HepG2 (cell line): ENCODE measurements at regions not wholly inside any gene's neighbourhood (a gene's known extent, or its start where the extent isn't known, plus 50 kb on each side); places are given as distances from the start of the nearest gene placed in this dataset.

Source experiments
- ATAC-seq: fragments of 200-7000 bp; cut with Tn5 transposase; 3 replicates; pipeline ENCODE4 v1.9.1; 2020; ENCODE audit warnings: mild to moderate bottlenecking, moderate library complexity
- BruUV-seq: library from RNA; stranded (reverse); fragments of 400-500 nt; replicated peaks from 2 replicates; lab custom pipeline; 2021; lab: Mats Ljungman, UMichigan
- CTCF ChIA-PET: fragments of 300-600 bp; formaldehyde crosslinking; extraction: SDS; loops from one replicate; lab custom pipeline; 2021; ENCODE audit warnings: low total read pairs, inconsistent platforms, low intra/inter-chr PET ratio; lab: Yijun Ruan, JAX
- POLR2A ChIA-PET: fragments of 350-600 bp; sonication (Branson Sonifier 250); formaldehyde crosslinking; loops from one replicate; lab custom pipeline; 2020; ENCODE audit warnings: antibody characterized with exemption, inconsistent platforms; lab: Yijun Ruan, JAX
- DNase-seq: peaks from one replicate; pipeline ENCODE4 v3.0.0-alpha.2; 2015; ENCODE audit warnings: low spot score
- FAIRE-seq: peaks from 3 replicates; lab custom pipeline; 2011; peaks lifted over from hg19 to GRCh38; lab: Jason Lieb, UNC
- H2AFZ ChIP-seq: one replicate; pipeline ENCODE4 v1.6.1; 2011; ENCODE audit warnings: low read length, inconsistent platforms
- H3K27ac ChIP-seq: fragments of 300-600 bp; 3 replicates; pipeline ENCODE4 v1.8.0; 2011; ENCODE audit warnings: mixed run types, mild to moderate bottlenecking, mixed read lengths, low read length, inconsistent platforms; ENCODE audit not compliant: insufficient read depth; ENCODE audit errors: extremely low read length
- H3K27me3 ChIP-seq, 2 experiments: fragments of 200-600 bp in 1 of 2; 2 replicates in 1 of 2; 3 replicates in 1 of 2; pipeline versions ENCODE4 v1.6.0 to v1.8.0; 2011; ENCODE audit warnings: low read length in 2 of 2, mild to moderate bottlenecking in 2 of 2, moderate library complexity in 2 of 2, inconsistent platforms in 1 of 2; ENCODE audit not compliant: insufficient read depth in 2 of 2, control insufficient read depth in 1 of 2
- H3K36me3 ChIP-seq, 2 experiments: fragments of 200-600 bp in 1 of 2; replicated peaks in 1 of 2; 2 replicates in 1 of 2; 3 replicates in 1 of 2; pipeline versions ENCODE4 v1.5.1 to v1.8.0; 2011; ENCODE audit warnings: low read length in 2 of 2, inconsistent platforms in 1 of 2; ENCODE audit not compliant: insufficient read depth in 2 of 2, control insufficient read depth in 1 of 2
- H3K4me1 ChIP-seq: 2 replicates; pipeline ENCODE4 v1.5.1; 2012; ENCODE audit warnings: low read length, inconsistent platforms; ENCODE audit not compliant: insufficient read depth
- H3K4me2 ChIP-seq: 2 replicates; pipeline ENCODE4 v1.6.0; 2011; ENCODE audit warnings: low read depth, low read length, inconsistent platforms
- H3K4me3 ChIP-seq, 3 experiments: fragments of 200-600 bp in 1 of 3; sonication (generic), shearing (Covaris generic) in 1 of 3; replicated peaks in 1 of 3; 2 replicates each; pipeline ENCODE4 v1.5.1; 2011 to 2016; ENCODE audit warnings: low read length in 3 of 3, inconsistent platforms in 2 of 3, low read depth in 2 of 3, mild to moderate bottlenecking in 2 of 3, control low read depth in 1 of 3, mixed read lengths in 1 of 3; ENCODE audit not compliant: insufficient read depth in 1 of 3
- H3K79me2 ChIP-seq: one replicate; pipeline ENCODE4 v1.6.1; 2011; ENCODE audit warnings: low read length, inconsistent platforms; ENCODE audit not compliant: insufficient read depth
- H3K9ac ChIP-seq: 2 replicates; pipeline ENCODE4 v1.6.0; 2011; ENCODE audit warnings: mild to moderate bottlenecking, low read depth, low read length, inconsistent platforms; ENCODE audit not compliant: insufficient read depth
- H3K9me3 ChIP-seq: 2 replicates; pipeline ENCODE4 v1.5.1; 2012; ENCODE audit warnings: mild to moderate bottlenecking, low read length
- H4K20me1 ChIP-seq: 2 replicates; pipeline ENCODE4 v1.6.0; 2011; ENCODE audit warnings: inconsistent platforms, mild to moderate bottlenecking, low read length, moderate library complexity; ENCODE audit not compliant: insufficient read depth
- ATF3 ChIP-seq: sonication (generic); formaldehyde crosslinking; IDR thresholded peaks from 2 replicates; pipeline ENCODE4 v1.4.0; 2020; ENCODE audit warnings: missing genetic modification reagents
- CSRNP2 ChIP-seq: sonication (generic); formaldehyde crosslinking; conservative IDR thresholded peaks from 2 replicates; pipeline ENCODE4 v1.8.0; 2022; ENCODE audit warnings: low read depth, missing genetic modification reagents
- FOXK2 ChIP-seq: fragments of 450-650 bp; IDR thresholded peaks from 2 replicates; pipeline ENCODE4 v1.6.1; 2016
- GATAD1 ChIP-seq: IDR thresholded peaks from 2 replicates; pipeline ENCODE4 v1.6.1; 2016; ENCODE audit warnings: missing genetic modification reagents, missing compliant biosample characterization
- GRHL1 ChIP-seq: sonication (generic); formaldehyde crosslinking; conservative IDR thresholded peaks from 2 replicates; pipeline ENCODE4 v1.8.0; 2022; ENCODE audit warnings: missing genetic modification reagents
- ZFAT ChIP-seq: sonication (generic); formaldehyde crosslinking; conservative IDR thresholded peaks from 2 replicates; pipeline ENCODE4 v1.8.1; 2023; ENCODE audit warnings: missing genetic modification reagents, inconsistent platforms
- ZNF362 ChIP-seq: sonication (generic); formaldehyde crosslinking; IDR thresholded peaks from 2 replicates; pipeline ENCODE4 v1.4.0; 2020; ENCODE audit warnings: missing genetic modification reagents, mild to moderate bottlenecking, borderline replicate concordance
- ZNF672 ChIP-seq: sonication (generic); formaldehyde crosslinking; IDR thresholded peaks from 2 replicates; pipeline ENCODE4 v1.8.1; 2022; ENCODE audit warnings: missing genetic modification reagents
- ZSCAN9 ChIP-seq: IDR thresholded peaks from 2 replicates; pipeline ENCODE4 v1.6.1; 2016; ENCODE audit warnings: borderline replicate concordance
- WGBS: methylation state at CpG from one replicate; pipeline ENCODE4 v1.1.6; 2017; ENCODE audit warnings: low lambda C conversion rate; 5-methylcytosine and 5-hydroxymethylcytosine counted together
- in situ Hi-C: cut with HindIII; loops from 2 replicates; pipeline ENCODE4 v1.10.0; 2017; ENCODE audit warnings: low pct_unique_long_range_greater_than_20kb; ENCODE audit not compliant: extremely low pct_ligation_motif_present
- intact Hi-C: fragments of 100-400 bp; cut with micrococcal nuclease; formaldehyde crosslinking; loops from one replicate; pipeline ENCODE4 v1.10.0; 2022; ENCODE audit not compliant: unreplicated experiment

- FAIRE-seq = no peak
- no peaks in the 10 kb centered on the region for H3K4me1 ChIP-seq
- DNase-seq = no peak
- no peak for ATAC-seq
- H3K4me3 ChIP-seq = no peak overlapping the region
- intact Hi-C loops (no loop called here), in situ Hi-C loops (no loop called here)
- no TSS peak for BruUV-seq
- no peaks in the 10 kb centered on the region for H3K9me3 ChIP-seq
- no peaks in the 10 kb centered on the region for H3K79me2 ChIP-seq
- no peaks in the 10 kb centered on the region for H3K27me3 ChIP-seq
- POLR2A ChIA-PET = no interaction called here
- H3K4me2 ChIP-seq = no peak overlapping the region
- H4K20me1 ChIP-seq = no peaks in the 10 kb centered on the region
- CTCF ChIA-PET = no interaction called here
- H2AFZ ChIP-seq = no peak overlapping the region
- TF ChIP-seq GATAD1 (CRISPR knock-in tag) = no peak
- no peak for TF ChIP-seq GRHL1 (CRISPR knock-in tag)
- TF ChIP-seq ZNF672 (CRISPR knock-in tag) = no peak
- TF ChIP-seq ZNF362 (CRISPR knock-in tag) = no peak
- no peak for TF ChIP-seq ZSCAN9 (CRISPR knock-in tag)
- no peak overlapping the region for H3K9ac ChIP-seq
- H3K36me3 ChIP-seq = no peaks in the 10 kb centered on the region
- no peak overlapping the region for H3K27ac ChIP-seq
- 39% methylated on average over 2 of the region's 5 CpGs for WGBS
Observed at GRCh38 chr4:175499735-175500352, 312.2 kb downstream of the GPM6A start.

- H3K79me2 ChIP-seq = no peaks in the 10 kb centered on the region
- no peak for ATAC-seq
- no peak for FAIRE-seq
- no peak overlapping the region for H3K9ac ChIP-seq
- H3K27me3 ChIP-seq = no peaks in the 10 kb centered on the region
- H3K4me1 ChIP-seq = no peaks in the 10 kb centered on the region
- H4K20me1 ChIP-seq = no peaks in the 10 kb centered on the region
- ChIA-PET CTCF (no interaction called here), POLR2A (no interaction called here)
- in situ Hi-C loops = no loop called here
- H3K36me3 ChIP-seq = no peaks in the 10 kb centered on the region
- H2AFZ ChIP-seq = no peak overlapping the region
- H3K4me2 ChIP-seq = no peak overlapping the region
- intact Hi-C loops = no loop called here
- no peaks in the 10 kb centered on the region for H3K9me3 ChIP-seq
- H3K27ac ChIP-seq = no peak overlapping the region
- BruUV-seq = no TSS peak
- no peak for DNase-seq
- no peak overlapping the region for H3K4me3 ChIP-seq
- TF ChIP-seq CSRNP2 (CRISPR knock-in tag) (no peak), ATF3 (CRISPR knock-in tag) (no peak), ZFAT (CRISPR knock-in tag) (no peak), FOXK2 (no peak)
Observed at GRCh38 chr4:175504318-175504717, 307.7 kb downstream of the GPM6A start.
